ENCODE measurements at regions not wholly inside any gene's neighbourhood (a gene's known extent, or its start where the extent isn't known, plus 50 kb on each side); places are given as distances from the start of the nearest gene placed in this dataset.

DNA sequence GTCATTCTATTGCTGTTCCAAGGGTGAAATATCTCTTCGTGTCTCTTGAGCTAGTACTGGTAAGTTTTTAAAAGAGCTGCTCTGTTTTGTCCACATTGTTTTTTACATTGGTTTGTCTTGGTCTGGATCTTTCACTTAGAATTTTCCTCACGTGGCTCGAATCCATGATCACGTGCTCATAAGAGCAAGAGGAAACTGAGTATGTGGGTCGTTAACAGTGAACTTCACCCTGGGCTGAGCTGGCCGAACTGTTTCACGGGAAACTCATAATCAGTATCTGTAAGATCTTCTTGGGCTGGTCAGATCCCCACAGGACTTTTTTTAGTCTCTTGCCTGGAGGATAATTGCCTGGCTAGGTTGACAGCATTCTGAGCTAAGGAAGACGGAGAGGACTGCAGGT is 77.8 kb upstream of the HELT start (continued):
- no peak for TF ChIP-seq TBP (IDR thresholded peaks at IDR 0.05; ENCODE audit: low read depth, low read length)
- TF ChIP-seq TAF7 (optimal IDR thresholded peaks at IDR 0.05; ENCODE audit: borderline replicate concordance, low read depth, low read length), result no peak
- TF ChIP-seq MAFK (IDR thresholded peaks at IDR 0.05; ENCODE audit: low read depth, low read length), result no peak
- TF ChIP-seq SUZ12 (IDR thresholded peaks at IDR 0.05; ENCODE audit: low read length), result no peak
- no peak for TF ChIP-seq BRCA1 (IDR thresholded peaks at IDR 0.05; ENCODE audit: low read depth, low read length)
- no peak for TF ChIP-seq JUND (IDR thresholded peaks at IDR 0.05; ENCODE audit: low read length)

Data from H1 (cell line).